ENCODE measurements at regions not wholly inside any gene's neighbourhood (a gene's known extent, or its start where the extent isn't known, plus 50 kb on each side); places are given as distances from the start of the nearest gene placed in this dataset.

DNA sequence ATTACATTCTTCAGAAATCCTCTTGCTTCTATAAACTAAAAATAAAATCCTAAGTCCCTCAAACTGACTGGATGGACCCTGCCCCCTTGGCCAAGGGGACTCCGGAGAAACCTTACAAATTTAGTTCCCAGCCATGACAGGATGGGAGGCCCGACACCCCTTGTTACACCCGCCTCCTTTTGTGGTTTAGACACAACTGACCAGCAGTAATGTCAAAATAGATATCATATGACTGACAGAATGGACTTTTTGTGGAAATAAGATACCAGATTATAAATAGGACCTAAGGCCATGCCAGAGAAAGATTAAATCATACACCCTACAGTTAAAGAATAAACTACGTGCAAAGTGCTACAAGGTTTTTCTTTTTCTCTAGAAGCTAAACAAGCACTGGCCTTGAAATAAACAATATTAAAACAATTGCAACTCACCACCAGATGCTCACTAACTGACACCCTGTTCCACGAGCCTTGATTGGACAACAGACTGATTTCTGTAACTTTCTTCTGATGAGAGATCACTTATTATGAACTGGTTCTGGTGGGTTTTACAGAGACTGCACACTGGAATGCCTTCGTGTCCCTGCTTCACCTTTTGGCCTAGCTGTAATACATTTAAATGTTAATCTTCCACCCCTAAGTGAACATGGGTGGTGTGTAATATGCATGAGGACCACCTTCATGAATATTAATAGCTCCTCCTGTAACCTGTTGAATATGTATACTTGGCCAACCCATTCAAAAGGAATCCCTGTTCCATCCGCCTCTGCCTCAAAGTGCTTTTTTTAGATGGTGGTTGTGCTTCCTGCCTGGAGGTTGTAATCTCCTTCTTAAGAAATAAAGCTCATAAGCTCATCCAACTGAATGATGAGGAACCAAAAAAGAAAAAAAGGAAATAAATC, 99.6 kb downstream of the ODF2L start:
- Histone ChIP-seq H3K79me2 (ENCODE audit: control insufficient read depth, insufficient read depth, low read length) (no peaks in the 10 kb centered on the region), H3K36me3 (ENCODE audit: control insufficient read depth, insufficient read depth, low read length) (no peaks in the 10 kb centered on the region), H3K4me2 (ENCODE audit: insufficient read depth, low read length) (no peak overlapping the region), H3K9me1 (ENCODE audit: control insufficient read depth, insufficient read depth, low read length) (no peaks in the 10 kb centered on the region), H4K20me1 (replicated peaks; ENCODE audit: control insufficient read depth, insufficient read depth, low read length) (no peaks in the 10 kb centered on the region), H3K4me1 (replicated peaks in 1 of 2; ENCODE audit: control insufficient read depth in 2 of 2, insufficient read depth in 2 of 2, low read length in 2 of 2) (no peaks in the 10 kb centered on the region), H3K27me3 (ENCODE audit: control insufficient read depth in 2 of 2, insufficient read depth in 2 of 2, low read length in 2 of 2) (no peaks in the 10 kb centered on the region), H3K27ac (ENCODE audit: extremely low read depth, low read depth, low read length) (no peak overlapping the region), H3K9ac (ENCODE audit: insufficient read depth in 1 of 2, low read depth in 2 of 2, low read length in 2 of 2) (no peak overlapping the region), H3K4me3 (no peak overlapping the region), H2AFZ (ENCODE audit: low read depth, low read length) (no peak overlapping the region), H3K9me3 (replicated peaks; ENCODE audit: control insufficient read depth, insufficient read depth, low read depth, low read length) (no peaks in the 10 kb centered on the region)
- no peak for FAIRE-seq
- BruUV-seq (replicated peaks) = no TSS peak
- in situ Hi-C loops (cut with MboI) (no loop called here), intact Hi-C loops (cut with micrococcal nuclease) (no loop called here)
- 2% methylated on average over 7 of the region's 7 CpGs for WGBS (ENCODE audit: insufficient coverage, low coverage, missing lambda C conversion rate)
- CTCF ChIA-PET (ENCODE audit: low intra/inter-chr PET ratio) = no interaction called here
- peak in 1 of 4 experiments; percentile 1 for DNase-seq (ENCODE audit: extremely low read depth in 1 of 4, low spot score in 3 of 4)
- no peak for ATAC-seq
- TF ChIP-seq, protein P1, sequence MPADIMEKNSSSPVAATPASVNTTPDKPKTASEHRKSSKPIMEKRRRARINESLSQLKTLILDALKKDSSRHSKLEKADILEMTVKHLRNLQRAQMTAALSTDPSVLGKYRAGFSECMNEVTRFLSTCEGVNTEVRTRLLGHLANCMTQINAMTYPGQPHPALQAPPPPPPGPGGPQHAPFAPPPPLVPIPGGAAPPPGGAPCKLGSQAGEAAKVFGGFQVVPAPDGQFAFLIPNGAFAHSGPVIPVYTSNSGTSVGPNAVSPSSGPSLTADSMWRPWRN (IDR thresholded peaks at IDR 0.05; ENCODE audit: low read depth) = no peak
- TF ChIP-seq CBFA2T3 (IDR thresholded peaks at IDR 0.05) (0 out of 2 replicates have a peak, but pooled peaks have one; percentile 5), SMARCE1 (IDR thresholded peaks at IDR 0.05) (no peak), ZNF445 (CRISPR knock-in tag; IDR thresholded peaks at IDR 0.05; ENCODE audit: low read depth) (0 out of 2 replicates have a peak, but pooled peaks have one; percentile 60), ZBTB17 (CRISPR knock-in tag; IDR thresholded peaks at IDR 0.05) (0 out of 2 replicates have a peak, but pooled peaks have one; percentile 35)
- TF ChIP-seq, protein P2, sequence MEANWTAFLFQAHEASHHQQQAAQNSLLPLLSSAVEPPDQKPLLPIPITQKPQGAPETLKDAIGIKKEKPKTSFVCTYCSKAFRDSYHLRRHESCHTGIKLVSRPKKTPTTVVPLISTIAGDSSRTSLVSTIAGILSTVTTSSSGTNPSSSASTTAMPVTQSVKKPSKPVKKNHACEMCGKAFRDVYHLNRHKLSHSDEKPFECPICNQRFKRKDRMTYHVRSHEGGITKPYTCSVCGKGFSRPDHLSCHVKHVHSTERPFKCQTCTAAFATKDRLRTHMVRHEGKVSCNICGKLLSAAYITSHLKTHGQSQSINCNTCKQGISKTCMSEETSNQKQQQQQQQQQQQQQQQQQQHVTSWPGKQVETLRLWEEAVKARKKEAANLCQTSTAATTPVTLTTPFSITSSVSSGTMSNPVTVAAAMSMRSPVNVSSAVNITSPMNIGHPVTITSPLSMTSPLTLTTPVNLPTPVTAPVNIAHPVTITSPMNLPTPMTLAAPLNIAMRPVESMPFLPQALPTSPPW (CRISPR knock-in tag; IDR thresholded peaks at IDR 0.05) = peak; percentile 52; the same call in 1 of the 2 replicates
- POLR2A ChIA-PET = interaction anchor here (0.8 kb wide), 1 partner anchor 142 kb away, joined by 3 read pairs; no protein-coding TSS in a partner anchor
